Lower leg skin (tissue), 3 donors: ENCODE measurements at regions not wholly inside any gene's neighbourhood (a gene's known extent, or its start where the extent isn't known, plus 50 kb on each side); places are given as distances from the start of the nearest gene placed in this dataset.

Experiments
- POLR2A ChIP-seq, 2 donors: fragments of 450-650 bp; IDR thresholded peaks; one replicate each; pipeline ENCODE4 v1.6.1; 2016 to 2017; ENCODE audit warnings: antibody characterized with exemption in 2 of 2, mild to moderate bottlenecking in 1 of 2, moderate library complexity in 1 of 2
- TF ChIP-seq, protein P1 (sequence below), 3 donors: fragments of 450-650 bp; IDR thresholded peaks; one replicate each; pipeline ENCODE4 v1.5.1; 2016; ENCODE audit warnings: antibody characterized with exemption in 3 of 3, mild to moderate bottlenecking in 3 of 3, moderate library complexity in 2 of 3

GRCh38 chr6:62711750-62712149, 425.7 kb upstream of the KHDRBS2 start:
- TF ChIP-seq, protein P1, sequence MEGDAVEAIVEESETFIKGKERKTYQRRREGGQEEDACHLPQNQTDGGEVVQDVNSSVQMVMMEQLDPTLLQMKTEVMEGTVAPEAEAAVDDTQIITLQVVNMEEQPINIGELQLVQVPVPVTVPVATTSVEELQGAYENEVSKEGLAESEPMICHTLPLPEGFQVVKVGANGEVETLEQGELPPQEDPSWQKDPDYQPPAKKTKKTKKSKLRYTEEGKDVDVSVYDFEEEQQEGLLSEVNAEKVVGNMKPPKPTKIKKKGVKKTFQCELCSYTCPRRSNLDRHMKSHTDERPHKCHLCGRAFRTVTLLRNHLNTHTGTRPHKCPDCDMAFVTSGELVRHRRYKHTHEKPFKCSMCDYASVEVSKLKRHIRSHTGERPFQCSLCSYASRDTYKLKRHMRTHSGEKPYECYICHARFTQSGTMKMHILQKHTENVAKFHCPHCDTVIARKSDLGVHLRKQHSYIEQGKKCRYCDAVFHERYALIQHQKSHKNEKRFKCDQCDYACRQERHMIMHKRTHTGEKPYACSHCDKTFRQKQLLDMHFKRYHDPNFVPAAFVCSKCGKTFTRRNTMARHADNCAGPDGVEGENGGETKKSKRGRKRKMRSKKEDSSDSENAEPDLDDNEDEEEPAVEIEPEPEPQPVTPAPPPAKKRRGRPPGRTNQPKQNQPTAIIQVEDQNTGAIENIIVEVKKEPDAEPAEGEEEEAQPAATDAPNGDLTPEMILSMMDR (IDR thresholded peaks at IDR 0.05) = no peak
- no peak for TF ChIP-seq POLR2A (IDR thresholded peaks at IDR 0.05)
